ENCODE measurements at regions not wholly inside any gene's neighbourhood (a gene's known extent, or its start where the extent isn't known, plus 50 kb on each side); places are given as distances from the start of the nearest gene placed in this dataset.

GRCh38 chr4:3366893-3367775 is 74.3 kb downstream of the RGS12 start:
- TF ChIP-seq, protein P1, sequence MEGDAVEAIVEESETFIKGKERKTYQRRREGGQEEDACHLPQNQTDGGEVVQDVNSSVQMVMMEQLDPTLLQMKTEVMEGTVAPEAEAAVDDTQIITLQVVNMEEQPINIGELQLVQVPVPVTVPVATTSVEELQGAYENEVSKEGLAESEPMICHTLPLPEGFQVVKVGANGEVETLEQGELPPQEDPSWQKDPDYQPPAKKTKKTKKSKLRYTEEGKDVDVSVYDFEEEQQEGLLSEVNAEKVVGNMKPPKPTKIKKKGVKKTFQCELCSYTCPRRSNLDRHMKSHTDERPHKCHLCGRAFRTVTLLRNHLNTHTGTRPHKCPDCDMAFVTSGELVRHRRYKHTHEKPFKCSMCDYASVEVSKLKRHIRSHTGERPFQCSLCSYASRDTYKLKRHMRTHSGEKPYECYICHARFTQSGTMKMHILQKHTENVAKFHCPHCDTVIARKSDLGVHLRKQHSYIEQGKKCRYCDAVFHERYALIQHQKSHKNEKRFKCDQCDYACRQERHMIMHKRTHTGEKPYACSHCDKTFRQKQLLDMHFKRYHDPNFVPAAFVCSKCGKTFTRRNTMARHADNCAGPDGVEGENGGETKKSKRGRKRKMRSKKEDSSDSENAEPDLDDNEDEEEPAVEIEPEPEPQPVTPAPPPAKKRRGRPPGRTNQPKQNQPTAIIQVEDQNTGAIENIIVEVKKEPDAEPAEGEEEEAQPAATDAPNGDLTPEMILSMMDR (IDR thresholded peaks at IDR 0.05) = no peak
- TF ChIP-seq POLR2A (IDR thresholded peaks at IDR 0.05) = no peak

Measured in ovary (tissue), 3 donors.